H9 (cell line): ENCODE measurements at regions not wholly inside any gene's neighbourhood (a gene's known extent, or its start where the extent isn't known, plus 50 kb on each side); places are given as distances from the start of the nearest gene placed in this dataset.

Experiments used
- DNase-seq: peaks from one replicate; pipeline ENCODE4 v3.0.0-alpha.2; 2017
- H2AFZ ChIP-seq: one replicate; pipeline ENCODE4 v1.6.1; 2013; ENCODE audit warnings: mild to moderate bottlenecking, low read length, control low read depth, moderate library complexity
- H2AK5ac ChIP-seq: 2 replicates; pipeline ENCODE4 v1.6.1; 2013; ENCODE audit warnings: low read length, control low read depth, mixed read lengths; ENCODE audit not compliant: insufficient read length
- H2BK120ac ChIP-seq: one replicate; pipeline ENCODE4 v1.6.1; 2013; ENCODE audit warnings: low read depth, mild to moderate bottlenecking, low read length, control low read depth, inconsistent platforms; ENCODE audit not compliant: poor library complexity, severe bottlenecking
- H2BK12ac ChIP-seq: 2 replicates; pipeline ENCODE4 v1.6.1; 2013; ENCODE audit warnings: low read length, control low read depth, mixed read lengths, low read depth; ENCODE audit not compliant: insufficient read length
- H2BK15ac ChIP-seq: 2 replicates; pipeline ENCODE4 v1.6.1; 2013; ENCODE audit warnings: low read depth, low read length, control low read depth
- H2BK20ac ChIP-seq: one replicate; pipeline ENCODE4 v1.6.1; 2013; ENCODE audit warnings: low read depth, mild to moderate bottlenecking, low read length, control low read depth, inconsistent platforms; ENCODE audit not compliant: poor library complexity, severe bottlenecking
- H2BK5ac ChIP-seq: 2 replicates; pipeline ENCODE4 v1.6.1; 2013; ENCODE audit warnings: low read length, control low read depth, mixed read lengths; ENCODE audit not compliant: insufficient read length
- H3K14ac ChIP-seq: 2 replicates; pipeline ENCODE4 v1.6.1; 2013; ENCODE audit warnings: low read length, control low read depth; ENCODE audit not compliant: insufficient read depth
- H3K18ac ChIP-seq: 2 replicates; pipeline ENCODE4 v1.6.1; 2013; ENCODE audit warnings: low read depth, mild to moderate bottlenecking, mixed read lengths, low read length, control low read depth; ENCODE audit not compliant: insufficient read length
- H3K23ac ChIP-seq: 2 replicates; pipeline ENCODE4 v1.6.1; 2013; ENCODE audit warnings: low read length, control low read depth, mixed read lengths, low read depth; ENCODE audit not compliant: insufficient read length
- H3K23me2 ChIP-seq: 2 replicates; pipeline ENCODE4 v1.6.1; 2013; ENCODE audit warnings: low read depth, mild to moderate bottlenecking, mixed read lengths, low read length, control low read depth; ENCODE audit not compliant: insufficient read length, poor library complexity, severe bottlenecking
- H3K27ac ChIP-seq: 2 replicates; pipeline ENCODE4 v1.5.1; 2013; ENCODE audit warnings: low read length, control low read depth, mixed read lengths, low read depth; ENCODE audit not compliant: insufficient read length
- H3K27me3 ChIP-seq: 2 replicates; pipeline ENCODE4 v1.6.1; 2013; ENCODE audit warnings: low read length, control low read depth, inconsistent platforms; ENCODE audit not compliant: insufficient read depth
- H3K4ac ChIP-seq: 2 replicates; pipeline ENCODE4 v1.6.1; 2013; ENCODE audit warnings: low read depth, mild to moderate bottlenecking, control low read depth, inconsistent platforms, low read length, moderate library complexity
- H3K4me1 ChIP-seq: 2 replicates; pipeline ENCODE4 v1.6.1; 2013; ENCODE audit warnings: low read length, control low read depth, inconsistent platforms; ENCODE audit not compliant: insufficient read depth
- H3K4me2 ChIP-seq: 2 replicates; pipeline ENCODE4 v1.6.1; 2013; ENCODE audit warnings: low read length, control low read depth, mixed read lengths; ENCODE audit not compliant: insufficient read length, insufficient read depth
- H3K56ac ChIP-seq: 2 replicates; pipeline ENCODE4 v1.6.1; 2013; ENCODE audit warnings: low read depth, mild to moderate bottlenecking, mixed read lengths, low read length, control low read depth; ENCODE audit not compliant: insufficient read length
- H3K79me1 ChIP-seq: 2 replicates; pipeline ENCODE4 v1.6.1; 2013; ENCODE audit warnings: low read depth, mild to moderate bottlenecking, moderate library complexity, low read length, control low read depth, inconsistent platforms; ENCODE audit not compliant: insufficient read depth, poor library complexity, severe bottlenecking
- H3K79me2 ChIP-seq: 2 replicates; pipeline ENCODE4 v1.6.1; 2013; ENCODE audit warnings: low read length, control low read depth, inconsistent platforms; ENCODE audit not compliant: insufficient read depth
- H3K9ac ChIP-seq: 2 replicates; pipeline ENCODE4 v1.6.1; 2013; ENCODE audit warnings: low read length, control low read depth, mixed read lengths; ENCODE audit not compliant: insufficient read length; ENCODE audit errors: extremely low read depth
- H3K9me3 ChIP-seq: one replicate; pipeline ENCODE4 v1.6.1; 2013; ENCODE audit warnings: low read depth, low read length, inconsistent platforms; ENCODE audit not compliant: control insufficient read depth
- H3T11ph ChIP-seq: one replicate; pipeline ENCODE4 v1.6.1; 2013; ENCODE audit warnings: mild to moderate bottlenecking, low read length, control low read depth, inconsistent platforms
- H4K20me1 ChIP-seq: one replicate; pipeline ENCODE4 v1.6.1; 2013; ENCODE audit not compliant: control insufficient read depth, insufficient read length, insufficient read depth
- H4K5ac ChIP-seq: 2 replicates; pipeline ENCODE4 v1.6.1; 2013; ENCODE audit warnings: low read depth, mild to moderate bottlenecking, mixed read lengths, low read length, control low read depth; ENCODE audit not compliant: insufficient read length
- H4K8ac ChIP-seq: replicated peaks from 2 replicates; pipeline ENCODE4 v1.6.1; 2013; ENCODE audit warnings: low read length, control low read depth, mixed read lengths, low read depth; ENCODE audit not compliant: insufficient read length
- H4K91ac ChIP-seq: 2 replicates; pipeline ENCODE4 v1.6.1; 2013; ENCODE audit warnings: low read depth, mild to moderate bottlenecking, moderate library complexity, mixed read lengths, low read length, control low read depth; ENCODE audit not compliant: insufficient read length
- H3K27ac Mint-ChIP-seq, 3 experiments: 2 replicates in 2 of 3; 3 replicates in 1 of 3; pipeline ENCODE4 v1.8.0; 2020 to 2021; ENCODE audit warnings: mixed read lengths in 3 of 3, mild to moderate bottlenecking in 1 of 3, moderate library complexity in 1 of 3
- H3K27me3 Mint-ChIP-seq: 2 replicates; pipeline ENCODE4 v1.8.0; 2021; ENCODE audit warnings: low read depth, mild to moderate bottlenecking, moderate library complexity, mixed read lengths
- H3K36me3 Mint-ChIP-seq, 3 experiments: 2 replicates in 2 of 3; 3 replicates in 1 of 3; pipeline ENCODE4 v1.8.0; 2020 to 2021; ENCODE audit warnings: low read depth in 3 of 3, mixed read lengths in 3 of 3; ENCODE audit not compliant: insufficient read depth in 1 of 3
- H3K4me1 Mint-ChIP-seq, 2 experiments: 2 replicates each; pipeline ENCODE4 v1.8.0; 2020; ENCODE audit warnings: mixed read lengths in 2 of 2
- H3K4me3 Mint-ChIP-seq, 2 experiments: 2 replicates in 1 of 2; 3 replicates in 1 of 2; pipeline ENCODE4 v1.8.0; 2020 to 2021; ENCODE audit warnings: mild to moderate bottlenecking in 2 of 2, mixed read lengths in 2 of 2, moderate library complexity in 1 of 2
- H3K9me3 Mint-ChIP-seq, 2 experiments: 2 replicates in 1 of 2; 3 replicates in 1 of 2; pipeline ENCODE4 v1.8.0; 2020; ENCODE audit warnings: mild to moderate bottlenecking in 2 of 2, mixed read lengths in 2 of 2, moderate library complexity in 1 of 2
- WGBS: extraction: QIAGEN DNeasy Blood & Tissue Kit; methylation state at CpG from one replicate; pipeline ENCODE4 v1.1.7; 2013; ENCODE audit warnings: missing lambda C conversion rate, low lambda C conversion rate, mixed read lengths; ENCODE audit not compliant: insufficient read length; ENCODE audit errors: extremely low coverage; 5-methylcytosine and 5-hydroxymethylcytosine counted together
- TF ChIP-seq, protein P1 (sequence below): fragments of 200-600 bp; sonication (generic); conservative IDR thresholded peaks from 3 replicates; pipeline ENCODE4 v1.8.0; 2021; ENCODE audit warnings: antibody characterized with exemption, mild to moderate bottlenecking

DNA sequence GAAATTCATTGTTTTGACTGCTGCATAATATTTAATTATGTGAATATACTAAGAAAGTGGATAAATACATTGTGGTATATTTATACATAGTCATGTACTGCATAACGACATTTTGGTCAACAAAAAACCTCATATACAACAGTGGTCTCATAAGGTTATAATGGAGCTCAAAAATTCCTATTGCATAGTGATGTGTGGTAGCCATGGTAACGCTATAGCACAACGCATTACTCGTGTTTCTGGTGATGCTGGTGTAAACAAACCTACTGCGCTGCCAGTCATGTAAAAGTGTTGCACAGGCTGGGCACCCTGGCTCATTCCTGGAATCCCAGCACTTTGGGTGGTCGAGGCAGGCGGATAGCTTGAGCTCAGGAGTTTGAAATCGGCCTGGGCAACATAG is 52.6 kb upstream of the NHLH2 start:
- H4K8ac ChIP-seq, result no peak overlapping the region
- H2BK20ac ChIP-seq, result no peak overlapping the region
- H3K27me3 Mint-ChIP-seq, result no peaks in the 10 kb centered on the region; the same call in 1 of the 2 replicates
- H3K9ac ChIP-seq, result no peak overlapping the region
- no peaks in the 10 kb centered on the region for H3K9me3 ChIP-seq
- no peak overlapping the region for H2BK5ac ChIP-seq
- H4K20me1 ChIP-seq, result no peaks in the 10 kb centered on the region
- H3K18ac ChIP-seq, result no peak overlapping the region
- H3K36me3 Mint-ChIP-seq, result no peaks in the 10 kb centered on the region
- H3K27me3 ChIP-seq, result no peaks in the 10 kb centered on the region
- H3K14ac ChIP-seq, result no peak overlapping the region
- H3T11ph ChIP-seq, result no peak overlapping the region
- no peak overlapping the region for H3K4ac ChIP-seq
- H3K79me2 ChIP-seq, result no peaks in the 10 kb centered on the region
- no peak overlapping the region for H2BK15ac ChIP-seq
- H3K4me3 Mint-ChIP-seq, result no peak overlapping the region
- H3K9me3 Mint-ChIP-seq, result no peaks in the 10 kb centered on the region
- no peak overlapping the region for H3K56ac ChIP-seq
- no peak overlapping the region for H3K27ac ChIP-seq
- no peak overlapping the region for H3K27ac Mint-ChIP-seq
- DNase-seq, result no peak
- no peak overlapping the region for H4K5ac ChIP-seq
- H2BK120ac ChIP-seq, result no peak overlapping the region
- TF ChIP-seq, protein P1, sequence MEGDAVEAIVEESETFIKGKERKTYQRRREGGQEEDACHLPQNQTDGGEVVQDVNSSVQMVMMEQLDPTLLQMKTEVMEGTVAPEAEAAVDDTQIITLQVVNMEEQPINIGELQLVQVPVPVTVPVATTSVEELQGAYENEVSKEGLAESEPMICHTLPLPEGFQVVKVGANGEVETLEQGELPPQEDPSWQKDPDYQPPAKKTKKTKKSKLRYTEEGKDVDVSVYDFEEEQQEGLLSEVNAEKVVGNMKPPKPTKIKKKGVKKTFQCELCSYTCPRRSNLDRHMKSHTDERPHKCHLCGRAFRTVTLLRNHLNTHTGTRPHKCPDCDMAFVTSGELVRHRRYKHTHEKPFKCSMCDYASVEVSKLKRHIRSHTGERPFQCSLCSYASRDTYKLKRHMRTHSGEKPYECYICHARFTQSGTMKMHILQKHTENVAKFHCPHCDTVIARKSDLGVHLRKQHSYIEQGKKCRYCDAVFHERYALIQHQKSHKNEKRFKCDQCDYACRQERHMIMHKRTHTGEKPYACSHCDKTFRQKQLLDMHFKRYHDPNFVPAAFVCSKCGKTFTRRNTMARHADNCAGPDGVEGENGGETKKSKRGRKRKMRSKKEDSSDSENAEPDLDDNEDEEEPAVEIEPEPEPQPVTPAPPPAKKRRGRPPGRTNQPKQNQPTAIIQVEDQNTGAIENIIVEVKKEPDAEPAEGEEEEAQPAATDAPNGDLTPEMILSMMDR, result no peak
- no peak overlapping the region for H3K23ac ChIP-seq
- no peak overlapping the region for H4K91ac ChIP-seq
- no peaks in the 10 kb centered on the region for H3K4me1 ChIP-seq
- no peak overlapping the region for H3K4me2 ChIP-seq
- H2BK12ac ChIP-seq, result no peak overlapping the region
- H2AFZ ChIP-seq, result no peak overlapping the region
- no peak overlapping the region for H2AK5ac ChIP-seq
- 0 out of 4 replicates have a peak, but pooled peaks cover 0 to 3% of the 10 kb centered on the region in 2 experiments for H3K4me1 Mint-ChIP-seq
- no peaks in the 10 kb centered on the region for H3K79me1 ChIP-seq
- no CpG with 5 or more reads among the region's 8 CpGs for WGBS
- H3K23me2 ChIP-seq, result no peaks in the 10 kb centered on the region
